C4-2B (cell line): ENCODE measurements at regions not wholly inside any gene's neighbourhood (a gene's known extent, or its start where the extent isn't known, plus 50 kb on each side); places are given as distances from the start of the nearest gene placed in this dataset.

Experiments used
- CTCF ChIP-seq: fragments of 450-650 bp; conservative IDR thresholded peaks from 2 replicates; pipeline ENCODE4 v1.5.1; 2017; ENCODE audit warnings: mild to moderate bottlenecking
- ZFX ChIP-seq: fragments of 450-650 bp; IDR thresholded peaks from 2 replicates; pipeline ENCODE4 v1.6.1; 2017

- TF ChIP-seq CTCF (no peak), ZFX (no peak)
Measured at GRCh38 chr4:81756973-81757372, 285.3 kb upstream of the RASGEF1B start.
